ENCODE measurements at regions not wholly inside any gene's neighbourhood (a gene's known extent, or its start where the extent isn't known, plus 50 kb on each side); places are given as distances from the start of the nearest gene placed in this dataset.

DNA sequence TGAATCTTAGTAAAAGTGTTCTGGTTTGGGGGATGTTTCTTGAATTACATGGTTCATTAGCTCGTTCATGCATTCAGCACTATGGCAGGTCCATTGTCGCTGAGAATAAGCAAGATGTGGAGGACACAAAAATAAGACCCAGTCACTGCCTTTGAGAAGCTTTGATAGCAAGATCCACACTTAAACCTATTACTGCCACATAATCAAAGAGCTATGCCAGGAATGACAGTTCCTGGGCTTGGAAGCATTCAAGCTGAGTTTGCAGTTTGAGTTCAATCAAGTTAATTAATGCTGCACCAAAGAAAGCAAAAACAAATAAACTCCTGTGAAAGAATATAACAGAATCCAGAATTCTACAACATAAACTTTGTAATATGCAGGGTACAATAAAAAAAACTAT lies 131.8 kb downstream of the MIS18A start:
- H3K79me2 ChIP-seq (ENCODE audit: low read length), result no peaks in the 10 kb centered on the region
- H3K9me3 ChIP-seq (ENCODE audit: low read length), result no peaks in the 10 kb centered on the region
- no peak overlapping the region for H3K4me2 ChIP-seq (ENCODE audit: low read depth, low read length, poor library complexity, severe bottlenecking)

DNA sequence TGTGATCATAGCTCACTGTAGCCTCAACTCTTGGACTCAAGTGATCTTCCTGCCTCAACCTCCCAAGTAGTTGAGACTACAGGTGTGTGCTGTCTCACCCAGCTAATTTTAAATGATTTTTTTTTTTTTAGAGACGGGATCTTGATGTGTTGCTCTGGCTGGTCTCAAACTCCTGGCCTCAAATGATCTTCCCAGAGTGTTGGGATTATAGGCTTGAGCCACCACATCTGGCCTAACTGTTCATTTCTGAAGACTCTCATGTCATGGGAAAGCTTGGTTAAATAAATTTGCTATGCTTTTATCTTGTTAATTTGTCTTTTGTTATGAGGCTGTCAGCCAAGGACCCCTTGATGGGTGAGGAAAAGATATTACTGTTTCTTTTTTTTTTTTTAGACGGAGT lies 134.0 kb downstream of the MIS18A start:
- Histone ChIP-seq H4K20me1 (ENCODE audit: insufficient read depth, low read depth, low read length) (no peaks in the 10 kb centered on the region), H3K27ac (ENCODE audit: low read length) (no peak overlapping the region), H3K4me2 (ENCODE audit: low read depth, low read length, poor library complexity, severe bottlenecking) (no peak overlapping the region), H2AFZ (ENCODE audit: low read length) (no peak overlapping the region), H3K36me3 (ENCODE audit: insufficient read depth, low read length) (no peaks in the 10 kb centered on the region), H3K9me3 (ENCODE audit: low read length) (no peaks in the 10 kb centered on the region), H3K27me3 (ENCODE audit: low read length) (no peaks in the 10 kb centered on the region), H3K4me1 (ENCODE audit: low read length) (no peaks in the 10 kb centered on the region), H3K79me2 (ENCODE audit: low read length) (no peaks in the 10 kb centered on the region), H3K9ac (ENCODE audit: low read length) (no peak overlapping the region), H3K4me3 (ENCODE audit: low read length) (no peak overlapping the region), H3K9me2 (replicated peaks; ENCODE audit: insufficient read depth, low read length) (no peaks in the 10 kb centered on the region)
- no peak for DNase-seq

More for the DNA sequence above, 131.8 kb downstream of the MIS18A start:
- no peak overlapping the region for H3K4me3 ChIP-seq (ENCODE audit: low read length)
- H3K36me3 ChIP-seq (ENCODE audit: insufficient read depth, low read length), result no peaks in the 10 kb centered on the region
- no peaks in the 10 kb centered on the region for H3K4me1 ChIP-seq (ENCODE audit: low read length)
- DNase-seq, result no peak
- H3K27ac ChIP-seq (ENCODE audit: low read length), result no peak overlapping the region
- H3K27me3 ChIP-seq (ENCODE audit: low read length), result no peaks in the 10 kb centered on the region
- no peaks in the 10 kb centered on the region for H3K9me2 ChIP-seq (replicated peaks; ENCODE audit: insufficient read depth, low read length)
- H3K9ac ChIP-seq (ENCODE audit: low read length), result no peak overlapping the region
- no peak overlapping the region for H2AFZ ChIP-seq (ENCODE audit: low read length)
- H4K20me1 ChIP-seq (ENCODE audit: insufficient read depth, low read depth, low read length), result no peaks in the 10 kb centered on the region

GRCh38 chr21:32143241-32143939 lies 135.5 kb downstream of the MIS18A start:
- no peak for DNase-seq
- Histone ChIP-seq H3K9me3 (ENCODE audit: low read length) (no peaks in the 10 kb centered on the region), H3K27me3 (ENCODE audit: low read length) (no peaks in the 10 kb centered on the region), H4K20me1 (ENCODE audit: insufficient read depth, low read depth, low read length) (no peaks in the 10 kb centered on the region), H3K4me2 (ENCODE audit: low read depth, low read length, poor library complexity, severe bottlenecking) (no peak overlapping the region), H3K4me1 (ENCODE audit: low read length) (no peaks in the 10 kb centered on the region), H3K9me2 (replicated peaks; ENCODE audit: insufficient read depth, low read length) (no peaks in the 10 kb centered on the region), H3K27ac (ENCODE audit: low read length) (no peak overlapping the region), H3K9ac (ENCODE audit: low read length) (no peak overlapping the region), H2AFZ (ENCODE audit: low read length) (no peak overlapping the region), H3K4me3 (ENCODE audit: low read length) (no peak overlapping the region), H3K79me2 (ENCODE audit: low read length) (no peaks in the 10 kb centered on the region), H3K36me3 (ENCODE audit: insufficient read depth, low read length) (no peaks in the 10 kb centered on the region)

- Histone ChIP-seq H2AFZ (ENCODE audit: low read length) (no peak overlapping the region), H3K9me3 (ENCODE audit: low read length) (no peaks in the 10 kb centered on the region), H3K79me2 (ENCODE audit: low read length) (no peaks in the 10 kb centered on the region), H3K4me1 (ENCODE audit: low read length) (no peaks in the 10 kb centered on the region), H3K36me3 (ENCODE audit: insufficient read depth, low read length) (no peaks in the 10 kb centered on the region), H3K27me3 (ENCODE audit: low read length) (no peaks in the 10 kb centered on the region), H3K9me2 (replicated peaks; ENCODE audit: insufficient read depth, low read length) (no peaks in the 10 kb centered on the region), H3K4me3 (ENCODE audit: low read length) (no peak overlapping the region), H3K27ac (ENCODE audit: low read length) (no peak overlapping the region), H4K20me1 (ENCODE audit: insufficient read depth, low read depth, low read length) (no peaks in the 10 kb centered on the region), H3K4me2 (ENCODE audit: low read depth, low read length, poor library complexity, severe bottlenecking) (no peak overlapping the region), H3K9ac (ENCODE audit: low read length) (no peak overlapping the region)
- DNase-seq, result no peak
These were observed 137.6 kb downstream of the MIS18A start for GRCh38 chr21:32141318-32141633.

DNA sequence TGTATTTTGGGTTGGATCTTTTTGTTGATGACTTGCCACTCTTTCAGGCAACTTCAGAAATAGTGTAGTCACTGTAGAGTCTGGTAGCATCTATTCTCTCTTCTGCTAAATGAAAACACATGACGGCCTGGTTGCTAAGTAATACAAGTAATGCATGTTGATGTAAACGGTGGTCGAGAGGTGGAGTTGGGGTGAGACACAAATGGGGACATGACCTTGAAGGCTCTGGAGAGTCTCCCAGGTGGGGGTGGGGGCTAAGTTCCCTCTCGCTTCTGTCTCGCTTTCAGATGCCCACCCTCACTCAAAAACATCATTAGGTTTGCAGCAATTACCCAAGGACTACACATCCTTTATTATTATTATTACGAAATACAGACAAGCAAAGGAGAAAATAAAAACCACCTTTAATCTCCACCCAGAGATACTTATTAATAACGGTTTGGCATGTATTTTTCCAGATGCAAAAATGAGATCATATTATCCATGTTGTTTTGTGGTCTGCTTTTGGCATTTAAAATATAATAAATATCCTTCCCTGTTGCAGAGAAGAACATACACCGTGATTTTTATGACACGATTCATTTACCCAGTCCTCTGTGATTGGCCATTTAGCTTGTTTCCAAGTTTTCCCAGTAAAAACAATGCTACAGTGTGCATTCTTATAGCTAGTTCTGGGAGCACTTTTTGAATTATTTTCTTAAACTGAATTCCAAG lies 138.1 kb downstream of the MIS18A start:
- Histone ChIP-seq H3K4me1 (ENCODE audit: low read length) (no peaks in the 10 kb centered on the region), H2AFZ (ENCODE audit: low read length) (no peak overlapping the region), H3K4me3 (ENCODE audit: low read length) (no peak overlapping the region), H3K9ac (ENCODE audit: low read length) (no peak overlapping the region), H3K79me2 (ENCODE audit: low read length) (no peaks in the 10 kb centered on the region), H3K9me3 (ENCODE audit: low read length) (no peaks in the 10 kb centered on the region), H3K9me2 (replicated peaks; ENCODE audit: insufficient read depth, low read length) (no peaks in the 10 kb centered on the region), H4K20me1 (ENCODE audit: insufficient read depth, low read depth, low read length) (no peaks in the 10 kb centered on the region), H3K27ac (ENCODE audit: low read length) (no peak overlapping the region), H3K4me2 (ENCODE audit: low read depth, low read length, poor library complexity, severe bottlenecking) (no peak overlapping the region), H3K36me3 (ENCODE audit: insufficient read depth, low read length) (no peaks in the 10 kb centered on the region), H3K27me3 (ENCODE audit: low read length) (no peaks in the 10 kb centered on the region)
- no peak for DNase-seq

GRCh38 chr21:32140151-32140550 lies 138.7 kb downstream of the MIS18A start:
- Histone ChIP-seq H2AFZ (ENCODE audit: low read length) (no peak overlapping the region), H3K79me2 (ENCODE audit: low read length) (no peaks in the 10 kb centered on the region), H3K9me3 (ENCODE audit: low read length) (no peaks in the 10 kb centered on the region), H3K4me2 (ENCODE audit: low read depth, low read length, poor library complexity, severe bottlenecking) (no peak overlapping the region), H4K20me1 (ENCODE audit: insufficient read depth, low read depth, low read length) (no peaks in the 10 kb centered on the region), H3K36me3 (ENCODE audit: insufficient read depth, low read length) (no peaks in the 10 kb centered on the region), H3K4me1 (ENCODE audit: low read length) (no peaks in the 10 kb centered on the region), H3K27me3 (ENCODE audit: low read length) (no peaks in the 10 kb centered on the region), H3K4me3 (ENCODE audit: low read length) (no peak overlapping the region), H3K27ac (ENCODE audit: low read length) (no peak overlapping the region), H3K9ac (ENCODE audit: low read length) (no peak overlapping the region), H3K9me2 (replicated peaks; ENCODE audit: insufficient read depth, low read length) (no peaks in the 10 kb centered on the region)
- no peak for DNase-seq

DNA sequence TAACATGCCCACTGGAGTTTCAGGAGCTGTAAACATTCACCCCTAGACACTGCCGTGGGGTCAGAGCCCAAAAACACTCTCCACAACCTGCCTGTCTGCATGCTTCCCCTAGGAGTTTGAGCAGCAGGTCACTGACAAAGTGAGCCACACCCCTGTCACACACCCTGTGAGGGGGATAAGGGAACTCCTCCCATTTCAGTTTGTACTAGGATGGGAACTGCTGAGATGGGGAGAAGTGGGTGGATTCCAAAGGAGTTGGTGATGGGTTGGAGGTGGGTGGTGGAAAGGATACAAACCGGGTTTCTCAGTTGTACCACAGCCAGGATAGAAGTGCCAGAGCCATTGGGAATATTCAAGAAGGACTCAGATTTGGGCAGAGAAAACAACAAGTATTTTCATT lies 140.2 kb downstream of the MIS18A start:
- Histone ChIP-seq H4K20me1 (ENCODE audit: insufficient read depth, low read depth, low read length) (no peaks in the 10 kb centered on the region), H3K36me3 (ENCODE audit: insufficient read depth, low read length) (no peaks in the 10 kb centered on the region), H3K4me3 (ENCODE audit: low read length) (no peak overlapping the region), H2AFZ (ENCODE audit: low read length) (no peak overlapping the region), H3K4me2 (ENCODE audit: low read depth, low read length, poor library complexity, severe bottlenecking) (no peak overlapping the region), H3K27me3 (ENCODE audit: low read length) (no peaks in the 10 kb centered on the region), H3K9me2 (replicated peaks; ENCODE audit: insufficient read depth, low read length) (no peaks in the 10 kb centered on the region), H3K9me3 (ENCODE audit: low read length) (no peaks in the 10 kb centered on the region), H3K79me2 (ENCODE audit: low read length) (no peaks in the 10 kb centered on the region), H3K9ac (ENCODE audit: low read length) (no peak overlapping the region), H3K4me1 (ENCODE audit: low read length) (no peaks in the 10 kb centered on the region), H3K27ac (ENCODE audit: low read length) (no peak overlapping the region)
- DNase-seq, result no peak

DNA sequence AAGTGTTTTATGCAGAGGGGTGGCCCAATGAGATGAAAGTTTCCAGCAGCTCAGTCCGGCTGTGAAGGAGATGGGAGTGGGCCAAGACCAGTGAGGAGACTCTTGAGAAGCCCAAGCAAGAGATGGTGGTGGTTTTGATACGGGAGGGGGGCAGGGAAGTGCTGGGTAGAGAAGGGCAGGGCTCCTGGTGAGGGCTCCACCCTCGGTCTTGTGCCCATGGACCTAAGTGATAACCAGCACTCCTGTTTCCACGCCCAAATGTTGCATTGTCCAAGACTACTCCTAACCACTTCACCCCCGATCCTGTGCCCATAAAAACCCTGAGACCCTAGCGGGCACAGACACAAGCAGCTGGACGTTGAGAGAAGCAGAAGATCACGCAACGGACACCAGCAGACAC lies 140.9 kb downstream of the MIS18A start:
- Histone ChIP-seq H3K4me3 (ENCODE audit: low read length) (no peak overlapping the region), H4K20me1 (ENCODE audit: insufficient read depth, low read depth, low read length) (no peaks in the 10 kb centered on the region), H2AFZ (ENCODE audit: low read length) (no peak overlapping the region), H3K27me3 (ENCODE audit: low read length) (no peaks in the 10 kb centered on the region), H3K9me2 (replicated peaks; ENCODE audit: insufficient read depth, low read length) (no peaks in the 10 kb centered on the region), H3K4me2 (ENCODE audit: low read depth, low read length, poor library complexity, severe bottlenecking) (no peak overlapping the region), H3K4me1 (ENCODE audit: low read length) (no peaks in the 10 kb centered on the region), H3K79me2 (ENCODE audit: low read length) (no peaks in the 10 kb centered on the region), H3K9ac (ENCODE audit: low read length) (no peak overlapping the region), H3K27ac (ENCODE audit: low read length) (no peak overlapping the region), H3K36me3 (ENCODE audit: insufficient read depth, low read length) (no peaks in the 10 kb centered on the region), H3K9me3 (ENCODE audit: low read length) (no peaks in the 10 kb centered on the region)
- DNase-seq, result no peak
